Keratinocyte (primary cell): ENCODE measurements at regions not wholly inside any gene's neighbourhood (a gene's known extent, or its start where the extent isn't known, plus 50 kb on each side); places are given as distances from the start of the nearest gene placed in this dataset.

Experiments
- CTCF ChIP-seq, 3 experiments: IDR thresholded peaks in 1 of 3; conservative IDR thresholded peaks in 1 of 3; optimal IDR thresholded peaks in 1 of 3; 2 replicates in 2 of 3; 3 replicates in 1 of 3; pipeline versions ENCODE3 to v1.5.1; 2011; ENCODE audit warnings: low read length in 3 of 3, mild to moderate bottlenecking in 3 of 3, moderate library complexity in 2 of 3, control low read depth in 1 of 3, inconsistent platforms in 1 of 3; ENCODE audit not compliant: insufficient read depth in 2 of 3; ENCODE audit errors: extremely low read depth in 1 of 3
- EZH2 ChIP-seq: IDR thresholded peaks from one replicate; pipeline ENCODE4 v1.6.1; 2012; ENCODE audit warnings: inconsistent platforms, mild to moderate bottlenecking, low read length, moderate library complexity

GRCh38 chr14:105748204-105748578 is 221.8 kb downstream of the TMEM121 start:
- TF ChIP-seq CTCF (optimal IDR thresholded peaks at IDR 0.05 in 1 of 3, IDR thresholded peaks at IDR 0.05 in 1 of 3, conservative IDR thresholded peaks at IDR 0.05 in 1 of 3; ENCODE audit: extremely low read depth in 1 of 3, insufficient read depth in 2 of 3, low read length in 3 of 3) (no peak), EZH2 (no peak)
